SU-DHL-6 (cell line): ENCODE measurements at regions not wholly inside any gene's neighbourhood (a gene's known extent, or its start where the extent isn't known, plus 50 kb on each side); places are given as distances from the start of the nearest gene placed in this dataset.
A peak's percentile ranks its signal among the peaks of the same experiment; 100 is the strongest.

ENCODE experiments used
- H2AFZ ChIP-seq: fragments of 200-600 bp; sonication (generic); 2 replicates; pipeline ENCODE4 v1.6.1; 2014; ENCODE audit warnings: low read depth, mild to moderate bottlenecking, moderate library complexity, mixed read lengths, antibody characterized with exemption, low read length; ENCODE audit not compliant: severe bottlenecking
- H3F3A ChIP-seq: fragments of 200-600 bp; shearing (Covaris generic); 2 replicates; pipeline ENCODE4 v1.6.0; 2016; ENCODE audit warnings: antibody characterized with exemption, mild to moderate bottlenecking; ENCODE audit not compliant: insufficient read depth
- H3K27ac ChIP-seq: fragments of 200-600 bp; sonication (generic); 2 replicates; pipeline ENCODE4 v1.5.1; 2016; ENCODE audit warnings: low read depth, mild to moderate bottlenecking, low read length, moderate library complexity, mixed read lengths
- H3K27me3 ChIP-seq: fragments of 200-600 bp; sonication (generic), shearing (Covaris generic); 2 replicates; pipeline ENCODE4 v1.6.0; 2014; ENCODE audit warnings: mild to moderate bottlenecking, low read length
- H3K36me3 ChIP-seq: fragments of 200-600 bp; sonication (generic); 2 replicates; pipeline ENCODE4 v1.6.1; 2014; ENCODE audit warnings: mild to moderate bottlenecking, low read length, mixed read lengths
- H3K4me2 ChIP-seq: fragments of 300-600, 200-600 bp; shearing (Covaris generic), sonication (generic); 2 replicates; pipeline ENCODE4 v1.6.0; 2014; ENCODE audit warnings: low read length, low read depth, mild to moderate bottlenecking; ENCODE audit not compliant: poor library complexity, severe bottlenecking
- H3K4me3 ChIP-seq: fragments of 200-600 bp; sonication (generic); 2 replicates; pipeline ENCODE4 v1.5.1; 2014; ENCODE audit warnings: antibody characterized with exemption, low read length, mild to moderate bottlenecking, mixed read lengths; ENCODE audit not compliant: insufficient read depth, poor library complexity, severe bottlenecking
- H3K79me2 ChIP-seq: fragments of 200-600 bp; sonication (generic); 2 replicates; pipeline ENCODE4 v1.6.1; 2014; ENCODE audit warnings: mild to moderate bottlenecking, low read length, moderate library complexity; ENCODE audit not compliant: insufficient read depth
- H3K9ac ChIP-seq: fragments of 200-600 bp; sonication (generic); 2 replicates; pipeline ENCODE4 v1.7.0; 2014; ENCODE audit warnings: mild to moderate bottlenecking, low read length
- H3K9me2 ChIP-seq: fragments of 200-600 bp; sonication (generic); replicated peaks from 2 replicates; pipeline ENCODE4 v1.6.1; 2014; ENCODE audit warnings: low read length; ENCODE audit not compliant: insufficient read depth
- H3K9me3 ChIP-seq: fragments of 200-600 bp; sonication (generic); 2 replicates; pipeline ENCODE4 v1.6.1; 2014; ENCODE audit warnings: low read length, mixed read lengths; ENCODE audit not compliant: insufficient read depth
- H4K20me1 ChIP-seq: fragments of 200-600 bp; sonication (generic); 2 replicates; pipeline ENCODE4 v1.6.1; 2014; ENCODE audit warnings: low read depth, mild to moderate bottlenecking, antibody characterized with exemption, low read length, moderate library complexity, mixed read lengths
- CTCF ChIP-seq: fragments of 200-600 bp; sonication (generic); IDR thresholded peaks from one replicate; pipeline ENCODE4 v1.5.1; 2017; ENCODE audit warnings: antibody characterized with exemption, mild to moderate bottlenecking, low read length, moderate library complexity; ENCODE audit not compliant: insufficient read depth, poor library complexity, severe bottlenecking
- EZH2phosphoT487 ChIP-seq: fragments of 200-600 bp; sonication (generic), shearing (Covaris generic); conservative IDR thresholded peaks from 2 replicates; pipeline ENCODE4 v1.6.1; 2018; ENCODE audit warnings: mild to moderate bottlenecking, antibody characterized with exemption, low read length, moderate library complexity, mixed read lengths

GRCh38 chr1:87949711-87950110 is 621.0 kb downstream of the LMO4 start:
- Histone ChIP-seq H2AFZ (no peak overlapping the region), H3K4me3 (no peak overlapping the region), H3K9me2 (no peaks in the 10 kb centered on the region), H3K9me3 (no peaks in the 10 kb centered on the region), H3K27ac (no peak overlapping the region), H3K27me3 (no peaks in the 10 kb centered on the region), H3F3A (peaks cover 3% of the 10 kb centered on the region; the same call in 1 of the 2 replicates), H3K4me2 (no peak overlapping the region), H4K20me1 (no peaks in the 10 kb centered on the region), H3K79me2 (no peaks in the 10 kb centered on the region), H3K9ac (no peak overlapping the region), H3K36me3 (no peaks in the 10 kb centered on the region)
- TF ChIP-seq EZH2phosphoT487 = no peak
- TF ChIP-seq CTCF = no peak

- no peak overlapping the region for H3K4me3 ChIP-seq
- TF ChIP-seq EZH2phosphoT487 (no peak), CTCF (no peak)
- H3K36me3 ChIP-seq = no peaks in the 10 kb centered on the region
- H3K9ac ChIP-seq = no peak overlapping the region
- H3F3A ChIP-seq = peaks cover 3% of the 10 kb centered on the region; the same call in 1 of the 2 replicates
- no peaks in the 10 kb centered on the region for H3K27me3 ChIP-seq
- H3K9me2 ChIP-seq = no peaks in the 10 kb centered on the region
- H3K79me2 ChIP-seq = no peaks in the 10 kb centered on the region
- no peak overlapping the region for H2AFZ ChIP-seq
- no peaks in the 10 kb centered on the region for H3K9me3 ChIP-seq
- H4K20me1 ChIP-seq = no peaks in the 10 kb centered on the region
- no peak overlapping the region for H3K27ac ChIP-seq
- no peak overlapping the region for H3K4me2 ChIP-seq
These were observed 621.7 kb downstream of the LMO4 start for GRCh38 chr1:87950369-87950768.

- Histone ChIP-seq H4K20me1 (no peaks in the 10 kb centered on the region), H2AFZ (peak overlapping the region; percentile 62), H3K4me2 (peak overlapping the region; percentile 54), H3F3A (peaks cover 3% of the 10 kb centered on the region; the same call in 1 of the 2 replicates), H3K27me3 (no peaks in the 10 kb centered on the region), H3K9me3 (no peaks in the 10 kb centered on the region), H3K79me2 (no peaks in the 10 kb centered on the region), H3K4me3 (no peak overlapping the region), H3K27ac (peak overlapping the region; percentile 75; the same call in 1 of the 2 replicates), H3K36me3 (no peaks in the 10 kb centered on the region), H3K9me2 (no peaks in the 10 kb centered on the region), H3K9ac (peak overlapping the region; percentile 22)
- TF ChIP-seq EZH2phosphoT487 = no peak
- TF ChIP-seq CTCF = no peak
These were observed 622.7 kb downstream of the LMO4 start for GRCh38 chr1:87951409-87951808.
